8988T (cell line): ENCODE measurements at regions not wholly inside any gene's neighbourhood (a gene's known extent, or its start where the extent isn't known, plus 50 kb on each side); places are given as distances from the start of the nearest gene placed in this dataset.

ENCODE experiments used
- DNase-seq: peaks from one replicate; pipeline ENCODE4 v3.0.0; 2011

DNA sequence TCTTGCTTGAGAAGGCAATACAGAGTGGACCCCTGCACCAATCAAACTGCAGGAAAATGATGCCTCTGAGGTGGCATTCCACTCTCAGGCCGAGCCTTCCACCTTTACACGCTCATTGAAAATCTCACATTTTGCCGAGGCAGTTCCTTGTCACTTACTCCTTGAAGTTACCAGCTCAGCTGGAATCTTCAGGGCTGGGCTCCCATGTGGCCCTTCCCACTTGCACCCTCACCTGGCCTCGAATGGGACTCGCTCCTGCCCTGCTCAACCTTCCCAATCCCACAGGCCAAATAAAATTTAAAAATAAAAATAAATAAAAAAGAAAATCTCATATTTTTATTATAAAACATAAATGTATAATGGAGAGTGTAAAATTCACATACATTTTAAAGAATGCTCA lies 790.7 kb upstream of the COBL start:
- DNase-seq = no peak

- no peak for DNase-seq
These were observed 779.3 kb upstream of the COBL start for GRCh38 chr7:52095861-52096260.

- no peak for DNase-seq
These were observed 775.4 kb upstream of the COBL start for GRCh38 chr7:52091996-52092395.

DNA sequence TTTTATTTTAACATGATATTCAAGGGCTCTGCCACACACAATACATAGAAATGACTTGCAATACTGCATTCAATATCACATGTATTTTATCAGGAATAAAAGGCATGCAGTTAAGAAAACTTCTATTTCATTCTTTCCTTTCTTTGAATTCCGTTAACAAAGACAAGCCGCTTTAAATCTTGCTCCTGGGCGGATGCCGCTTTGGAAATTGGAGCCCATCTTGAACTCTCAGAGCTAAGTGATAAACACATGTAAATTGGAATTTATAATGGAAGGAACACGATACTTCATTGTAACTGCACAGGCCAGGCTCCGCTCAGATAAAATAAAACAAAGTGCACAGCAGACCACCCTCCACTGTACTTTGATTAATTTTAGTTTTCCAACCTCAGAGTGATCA lies 774.5 kb upstream of the COBL start:
- DNase-seq = no peak

- DNase-seq = no peak
These were observed 771.6 kb upstream of the COBL start for GRCh38 chr7:52088008-52088901.

DNA sequence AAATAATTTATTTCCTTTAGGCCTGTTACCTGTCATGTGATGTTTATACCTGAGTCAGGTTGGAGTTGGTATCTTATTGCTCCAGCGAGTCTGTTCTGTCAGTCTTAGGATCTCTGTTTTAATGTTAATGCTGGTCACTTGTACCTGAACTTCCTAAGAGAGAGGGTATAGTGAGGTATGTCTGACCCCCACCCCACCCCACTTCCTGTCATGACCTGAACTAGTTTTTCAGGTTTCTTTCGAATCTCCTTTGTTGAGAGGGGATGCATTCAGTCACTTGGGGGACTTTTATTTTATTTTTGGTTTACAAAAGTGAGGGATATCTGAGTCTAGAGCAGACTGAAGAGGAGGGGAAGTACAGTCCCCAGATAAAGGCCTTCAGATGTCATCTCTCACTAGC lies 769.0 kb upstream of the COBL start:
- DNase-seq = no peak

GRCh38 chr7:52080493-52080892 lies 763.9 kb upstream of the COBL start:
- DNase-seq = no peak

DNA sequence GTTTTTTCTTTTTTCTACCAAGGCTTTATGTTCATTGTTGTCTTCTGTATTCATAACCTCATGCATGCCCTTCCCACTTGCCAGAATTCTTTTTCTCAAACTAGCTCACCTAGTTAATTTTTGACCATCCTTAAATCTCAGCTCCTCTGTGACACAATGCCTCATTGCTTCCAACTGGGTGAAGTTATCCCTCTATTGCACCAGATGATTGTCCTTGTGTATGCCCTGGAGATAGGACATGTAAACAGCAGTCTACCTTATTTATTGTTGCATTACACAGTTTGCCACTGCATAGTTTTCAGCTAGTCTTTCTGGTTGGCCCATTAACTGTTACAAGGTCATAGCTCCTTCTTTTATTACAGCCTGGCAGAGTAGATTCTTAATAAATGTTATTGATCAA lies 763.1 kb upstream of the COBL start:
- no peak for DNase-seq

GRCh38 chr7:52077571-52077970 lies 761.0 kb upstream of the COBL start:
- DNase-seq = no peak

- DNase-seq = no peak
These were observed 758.3 kb upstream of the COBL start for GRCh38 chr7:52074912-52075311.

GRCh38 chr7:52074071-52074470 lies 757.5 kb upstream of the COBL start:
- no peak for DNase-seq

DNA sequence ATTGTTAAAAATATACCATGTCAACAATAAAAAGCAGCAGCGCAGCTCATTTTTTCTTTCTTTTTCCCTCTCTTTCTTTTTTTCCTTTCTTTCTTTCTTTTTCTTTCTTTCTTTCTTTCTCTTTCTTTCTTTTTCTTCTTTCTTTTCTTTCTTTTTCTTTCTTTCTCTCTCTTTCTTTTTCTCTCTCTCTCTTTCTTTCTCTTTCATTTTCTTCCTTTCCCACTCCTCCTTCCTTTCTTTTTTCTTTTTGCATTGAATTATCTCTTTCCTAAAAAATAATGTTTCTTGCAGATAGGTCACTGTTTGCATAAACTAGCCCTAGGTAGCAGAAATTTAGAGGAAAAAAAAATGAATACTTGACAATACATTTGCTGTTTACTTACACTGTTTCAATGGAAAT lies 755.1 kb upstream of the COBL start:
- no peak for DNase-seq

DNA sequence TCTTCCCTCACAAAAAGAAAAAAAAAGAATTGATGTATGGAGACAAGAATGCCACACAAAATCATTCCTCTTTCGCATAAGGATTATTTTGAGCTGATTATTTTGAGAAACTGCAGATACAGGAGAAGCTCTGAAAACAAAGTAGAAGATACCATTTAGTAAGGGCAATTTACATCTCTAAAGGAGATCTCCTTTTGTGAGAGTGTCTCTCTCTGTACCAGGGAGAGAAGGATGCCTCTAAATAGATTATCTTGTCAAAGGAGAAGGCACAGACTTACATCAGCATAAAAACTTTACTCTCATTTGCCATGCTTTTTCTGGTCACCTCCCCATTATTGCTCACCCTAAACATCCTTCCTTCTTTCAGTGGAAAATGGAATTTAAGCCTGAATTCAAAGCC lies 747.9 kb upstream of the COBL start:
- no peak for DNase-seq

GRCh38 chr7:52061666-52062065 lies 745.1 kb upstream of the COBL start:
- no peak for DNase-seq

DNA sequence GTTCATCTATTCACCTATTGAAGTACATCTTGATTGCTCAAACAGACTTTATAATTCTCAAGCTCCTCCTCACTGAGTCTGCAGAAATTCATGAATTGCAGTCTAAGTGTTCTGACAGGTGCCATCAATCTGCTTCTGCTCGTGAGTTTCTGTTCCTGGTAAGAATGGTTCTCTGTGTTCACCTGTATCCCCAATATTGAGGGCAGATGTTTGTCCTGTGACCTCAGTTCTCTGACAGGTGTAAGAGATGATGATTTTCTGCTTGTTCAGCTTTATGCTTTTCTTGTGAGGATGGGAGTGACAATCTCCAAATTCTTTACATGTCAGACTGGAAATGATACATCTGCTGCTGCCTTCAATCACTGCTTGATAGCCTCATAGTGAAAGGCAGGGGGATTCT lies 736.9 kb upstream of the COBL start:
- no peak for DNase-seq

DNA sequence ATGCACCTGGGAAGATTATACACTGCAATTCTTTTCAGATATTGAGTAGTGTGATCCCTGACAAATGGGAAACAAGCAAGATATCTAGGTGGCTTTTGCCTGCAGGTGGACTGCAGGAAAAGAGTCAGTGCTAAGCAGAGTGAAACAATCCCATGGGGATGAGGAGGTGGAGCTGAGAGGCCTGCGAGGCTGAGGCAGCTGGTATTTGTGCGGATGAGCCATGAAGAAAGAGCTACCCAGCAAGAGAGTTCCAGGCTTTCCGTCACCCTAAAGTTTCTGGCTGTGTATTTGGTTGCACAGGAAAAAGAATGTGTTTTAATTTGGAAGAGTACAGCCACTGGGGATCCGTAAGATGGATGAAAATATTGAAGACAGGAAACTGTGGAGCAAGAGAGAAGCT lies 714.1 kb upstream of the COBL start:
- DNase-seq = no peak

- DNase-seq = no peak
These were observed 709.5 kb upstream of the COBL start for GRCh38 chr7:52026140-52026539.

DNA sequence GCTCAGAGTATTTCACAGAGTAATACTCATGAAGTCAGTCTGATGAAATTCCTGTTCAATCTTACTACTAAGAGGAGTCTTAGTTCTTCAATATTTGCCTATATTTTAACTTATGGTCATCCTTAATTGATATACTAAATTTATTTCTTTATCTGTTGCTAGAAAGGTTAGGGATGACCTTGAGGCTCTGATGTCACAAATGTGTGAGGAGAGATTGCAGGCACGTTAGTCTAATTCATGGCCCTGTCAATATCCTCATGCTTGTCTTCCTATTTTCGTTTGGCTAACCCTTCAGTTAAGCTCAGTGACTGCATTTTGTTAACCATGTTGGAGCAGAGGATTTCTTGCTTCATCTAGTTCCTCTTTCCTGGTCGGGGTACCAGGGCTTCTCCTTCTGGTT lies 704.7 kb upstream of the COBL start:
- DNase-seq = no peak

GRCh38 chr7:52018680-52019054 lies 702.1 kb upstream of the COBL start:
- no peak for DNase-seq

DNA sequence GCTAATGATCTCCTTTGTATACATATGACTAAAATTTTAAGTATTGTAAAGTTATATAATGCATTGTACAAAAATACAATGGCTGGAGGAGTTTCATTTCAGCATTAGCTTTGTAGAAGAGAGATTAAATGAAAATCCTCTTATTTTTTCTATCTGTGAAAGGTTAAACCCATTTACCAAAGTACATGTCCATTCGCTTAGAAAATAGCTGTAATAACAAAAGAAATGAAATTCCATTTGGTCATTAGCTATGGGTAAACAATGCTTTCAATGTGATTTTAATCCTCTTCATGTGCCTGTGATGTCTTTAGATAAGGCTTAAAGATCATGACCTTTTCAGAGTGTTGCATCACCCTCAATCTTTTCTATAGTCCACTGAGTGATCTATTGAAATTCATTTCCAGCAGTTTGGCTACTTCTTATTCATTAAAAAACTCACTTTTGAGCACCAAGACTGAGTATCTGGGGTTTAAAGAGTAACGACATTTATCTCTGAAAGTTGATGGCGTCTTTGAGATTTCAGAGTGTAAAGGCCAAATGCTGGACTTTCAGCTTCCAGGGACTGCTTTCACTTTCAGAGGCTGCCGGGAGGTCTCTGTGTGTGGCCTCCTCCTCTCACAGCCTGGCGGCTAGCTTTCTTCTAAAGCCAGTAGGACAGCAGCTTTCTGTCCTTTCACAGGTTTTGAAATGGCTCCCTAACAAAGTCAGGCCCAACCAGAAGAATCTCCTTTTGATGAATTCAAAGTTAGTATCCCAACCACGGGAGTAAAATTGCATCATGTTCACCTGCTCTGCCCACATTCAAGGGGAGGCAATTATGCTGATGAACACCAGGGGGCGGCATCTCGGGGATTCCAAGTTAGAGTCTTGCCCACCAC lies 701.4 kb upstream of the COBL start:
- no peak for DNase-seq

DNA sequence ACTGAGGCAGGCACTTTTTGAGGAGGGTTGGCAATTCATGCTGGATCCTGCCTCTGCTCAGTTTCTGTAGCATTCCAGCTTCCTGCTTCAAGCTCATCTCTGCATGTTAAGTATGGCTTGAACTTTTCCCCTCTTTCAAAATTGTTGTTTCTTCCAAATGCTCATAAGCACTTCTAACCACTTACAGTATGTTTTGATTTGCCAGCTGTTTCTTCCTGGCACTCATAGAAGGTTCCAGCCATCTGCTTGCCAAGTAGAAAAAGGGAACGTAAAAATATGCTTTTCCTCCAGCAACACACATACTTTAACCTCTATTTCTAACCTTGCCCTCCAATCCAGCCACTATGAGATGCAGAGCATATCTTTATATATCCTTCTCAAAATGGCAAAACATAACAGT lies 692.6 kb upstream of the COBL start:
- DNase-seq = no peak

- no peak for DNase-seq
These were observed 690.1 kb upstream of the COBL start for GRCh38 chr7:52006674-52007073.

DNA sequence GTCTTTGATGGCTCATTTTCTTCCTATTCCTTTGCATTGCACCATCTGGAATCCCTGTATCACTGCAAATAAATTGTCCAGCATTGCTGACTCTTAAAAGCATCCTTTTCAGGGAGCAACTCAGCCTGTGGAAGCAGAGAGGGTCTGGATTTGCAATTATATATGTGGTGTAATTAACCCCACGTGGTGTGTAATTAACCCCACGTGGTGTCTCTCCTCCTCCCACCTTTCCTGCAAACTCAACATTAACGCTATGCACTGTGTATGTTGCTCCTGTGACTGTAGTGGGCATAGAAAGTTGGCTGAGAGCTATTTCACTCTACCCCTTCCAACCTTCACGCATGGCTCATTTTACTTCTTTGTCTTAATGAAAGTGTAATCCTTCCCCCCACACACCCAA lies 689.0 kb upstream of the COBL start:
- no peak for DNase-seq

- DNase-seq = no peak
These were observed 679.1 kb upstream of the COBL start for GRCh38 chr7:51995596-51996179.
